OCI-LY7 (cell line): ENCODE measurements at regions not wholly inside any gene's neighbourhood (a gene's known extent, or its start where the extent isn't known, plus 50 kb on each side); places are given as distances from the start of the nearest gene placed in this dataset.
"Not testable (repeated sequence)": the region's sequence is repeated elsewhere in the genome, so short reads cannot be mapped to it uniquely, and the experiment has no call there.

ENCODE experiments used
- BruUV-seq: library from RNA; stranded (reverse); fragments of 400-500 nt; replicated peaks from 2 replicates; lab custom pipeline; 2021; lab: Mats Ljungman, UMichigan
- CTCF ChIA-PET: fragments of 300-600 bp; sonication (Branson Sonifier 250); formaldehyde crosslinking; loops from one replicate; lab custom pipeline; 2022; ENCODE audit warnings: antibody characterized with exemption; ENCODE audit not compliant: unreplicated experiment; lab: Charles Lee
- POLR2A ChIA-PET: fragments of 300-600 bp; sonication (Branson Sonifier 250); formaldehyde crosslinking; loops from one replicate; lab custom pipeline; 2022; ENCODE audit warnings: antibody characterized with exemption; lab: Charles Lee
- DNase-seq: peaks from one replicate; pipeline ENCODE4 v3.0.0-alpha.2; 2015; ENCODE audit warnings: low spot score
- H2AFZ ChIP-seq: fragments of 200-600 bp; sonication (generic), shearing (Covaris generic); 2 replicates; pipeline ENCODE4 v1.6.1; 2014; ENCODE audit warnings: mild to moderate bottlenecking, antibody characterized with exemption, low read length, moderate library complexity
- H3K27ac ChIP-seq: fragments of 200-600 bp; sonication (generic); 2 replicates; pipeline ENCODE4 v1.5.1; 2014; ENCODE audit warnings: mixed run types, low read depth, mild to moderate bottlenecking, moderate library complexity, low read length, inconsistent platforms; ENCODE audit not compliant: poor library complexity, severe bottlenecking
- H3K36me3 ChIP-seq: fragments of 200-600 bp; sonication (generic); 2 replicates; pipeline ENCODE4 v1.6.1; 2014; ENCODE audit warnings: mild to moderate bottlenecking, antibody characterized with exemption, low read length, moderate library complexity, mixed read lengths; ENCODE audit not compliant: insufficient read depth
- H3K4me1 ChIP-seq: fragments of 200-600 bp; sonication (generic); 2 replicates; pipeline ENCODE4 v1.5.1; 2014; ENCODE audit warnings: mild to moderate bottlenecking, low read length; ENCODE audit not compliant: insufficient read depth, poor library complexity, severe bottlenecking
- H3K4me2 ChIP-seq: fragments of 200-600 bp; sonication (generic); 2 replicates; pipeline ENCODE4 v1.6.1; 2014; ENCODE audit warnings: mild to moderate bottlenecking, low read length
- H3K4me3 ChIP-seq: fragments of 200-600 bp; sonication (generic); 2 replicates; pipeline ENCODE4 v1.5.1; 2014; ENCODE audit warnings: mild to moderate bottlenecking, low read depth, low read length; ENCODE audit not compliant: poor library complexity, severe bottlenecking
- H3K79me2 ChIP-seq: fragments of 200-600 bp; sonication (generic); 2 replicates; pipeline ENCODE4 v1.6.1; 2016; ENCODE audit warnings: low read depth, mild to moderate bottlenecking, low read length, moderate library complexity, mixed read lengths; ENCODE audit not compliant: insufficient read depth
- H3K9me2 ChIP-seq: fragments of 200-600 bp; sonication (generic); 2 replicates; pipeline ENCODE4 v1.6.1; 2016; ENCODE audit warnings: mild to moderate bottlenecking, low read length, mixed read lengths; ENCODE audit not compliant: insufficient read depth
- H3K9me3 ChIP-seq: fragments of 200-600 bp; sonication (generic); 2 replicates; pipeline ENCODE4 v1.6.1; 2014; ENCODE audit warnings: mild to moderate bottlenecking, mixed run types, low read length, mixed read lengths
- H4K20me1 ChIP-seq: fragments of 200-600 bp; sonication (generic); 2 replicates; pipeline ENCODE4 v1.6.1; 2014; ENCODE audit warnings: mild to moderate bottlenecking, antibody characterized with exemption, low read length, moderate library complexity, mixed read lengths; ENCODE audit not compliant: insufficient read depth
- CTCF ChIP-seq: fragments of 200-600 bp; sonication (generic); conservative IDR thresholded peaks from 2 replicates; pipeline ENCODE4 v1.5.1; 2014; ENCODE audit warnings: mild to moderate bottlenecking, antibody characterized with exemption, low read length, moderate library complexity, mixed read lengths
- EZH2phosphoT487 ChIP-seq: fragments of 200-600 bp; sonication (generic); IDR thresholded peaks from 2 replicates; pipeline ENCODE4 v1.6.1; 2018; ENCODE audit warnings: low read depth, borderline replicate concordance, mild to moderate bottlenecking, mixed run types, antibody characterized with exemption, low read length, moderate library complexity, mixed read lengths
- intact Hi-C: fragments of 100-400 bp; cut with micrococcal nuclease; formaldehyde crosslinking; loops from one replicate; pipeline ENCODE4 v1.10.0; 2022; ENCODE audit not compliant: unreplicated experiment

- Histone ChIP-seq H3K9me3 (no peaks in the 10 kb centered on the region), H2AFZ (no peak overlapping the region), H4K20me1 (no peaks in the 10 kb centered on the region), H3K4me2 (no peak overlapping the region), H3K4me1 (no peaks in the 10 kb centered on the region), H3K27ac (no peak overlapping the region), H3K36me3 (no peaks in the 10 kb centered on the region), H3K9me2 (no peaks in the 10 kb centered on the region), H3K79me2 (no peaks in the 10 kb centered on the region), H3K4me3 (no peak overlapping the region)
- no TSS peak for BruUV-seq
- TF ChIP-seq EZH2phosphoT487 (no peak), CTCF (no peak)
- DNase-seq, result no peak
- POLR2A ChIA-PET, result interaction anchor here (0.6 kb wide), 1 partner anchor 10 kb away, joined by 5 read pairs; no protein-coding TSS in a partner anchor
- intact Hi-C loops, result no loop called here
- CTCF ChIA-PET, result no interaction called here
Measured at GRCh38 chr4:160100316-160100715, 997.4 kb downstream of the RAPGEF2 start.

DNA sequence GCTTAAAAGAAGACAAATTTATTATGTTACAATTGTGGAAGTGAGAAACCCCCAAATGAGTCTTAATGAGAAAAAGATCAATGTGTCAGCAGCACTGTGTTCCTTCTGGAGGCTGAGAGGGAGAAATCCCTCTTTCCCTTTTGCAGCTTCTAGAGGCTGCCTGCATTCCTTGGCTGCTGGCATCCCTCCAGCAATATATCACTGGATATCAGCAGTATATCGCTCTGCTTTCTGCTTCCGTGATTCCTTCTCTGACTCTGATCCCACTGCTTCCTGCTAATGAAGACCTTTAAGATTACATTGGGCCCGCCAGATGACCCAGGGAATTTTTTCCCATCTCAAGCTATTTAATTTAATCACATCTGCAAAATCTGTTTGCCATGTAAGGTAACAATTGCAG, 1008.0 kb downstream of the RAPGEF2 start:
- TF ChIP-seq CTCF, result no peak
- no peak for TF ChIP-seq EZH2phosphoT487
- Histone ChIP-seq H3K9me2 (no peaks in the 10 kb centered on the region), H3K4me1 (no peaks in the 10 kb centered on the region), H2AFZ (no peak overlapping the region), H3K4me3 (no peak overlapping the region), H4K20me1 (no peaks in the 10 kb centered on the region), H3K4me2 (no peak overlapping the region), H3K27ac (no peak overlapping the region), H3K79me2 (no peaks in the 10 kb centered on the region), H3K9me3 (no peaks in the 10 kb centered on the region), H3K36me3 (no peaks in the 10 kb centered on the region)
- POLR2A ChIA-PET, result no interaction called here
- BruUV-seq, result no TSS peak
- CTCF ChIA-PET, result no interaction called here
- DNase-seq, result no peak
- intact Hi-C loops, result no loop called here

GRCh38 chr4:160117686-160118085, 1014.8 kb downstream of the RAPGEF2 start:
- DNase-seq, result no peak
- no TSS peak for BruUV-seq

DNA sequence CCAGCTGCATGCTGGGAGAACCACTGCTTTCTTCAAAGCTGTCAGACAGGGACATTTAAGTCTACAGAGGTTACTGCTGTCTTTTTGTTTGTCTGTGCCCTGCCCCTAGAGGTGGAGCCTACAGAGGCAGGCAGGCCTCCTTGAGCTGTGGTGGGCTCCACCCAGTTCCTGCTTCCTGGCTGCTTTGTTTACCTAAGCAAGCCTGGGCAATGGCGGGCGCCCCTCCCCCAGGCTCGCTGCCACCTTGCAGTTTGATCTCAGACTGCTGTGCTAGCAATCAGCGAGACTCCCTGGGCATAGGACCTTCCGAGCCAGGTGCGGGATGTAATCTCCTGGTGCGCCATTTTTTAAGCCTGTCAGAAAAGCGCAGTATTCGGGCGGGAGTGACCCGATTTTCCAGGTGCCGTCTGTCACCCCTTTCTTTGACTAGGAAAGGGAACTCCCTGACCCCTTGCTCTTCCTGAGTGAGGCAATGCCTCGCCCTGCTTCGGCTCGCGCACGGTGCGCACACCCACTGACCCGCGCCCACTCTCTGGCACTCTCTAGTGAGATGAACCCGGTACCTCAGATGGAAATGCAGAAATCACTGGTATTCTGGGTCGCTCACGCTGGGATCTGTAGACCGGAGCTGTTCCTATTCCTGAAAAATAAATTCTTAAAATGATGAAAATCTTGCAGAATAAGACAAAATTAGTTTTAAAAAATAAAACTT, 1022.9 kb downstream of the RAPGEF2 start:
- DNase-seq, POLR2A ChIA-PET, H3K4me1 ChIP-seq, H3K27ac ChIP-seq, H3K9me3 ChIP-seq, H3K9me2 ChIP-seq, BruUV-seq, H3K36me3 ChIP-seq, H3K4me2 ChIP-seq, H2AFZ ChIP-seq, CTCF ChIA-PET, H3K79me2 ChIP-seq, H3K4me3 ChIP-seq, H4K20me1 ChIP-seq, intact Hi-C loops: not testable (repeated sequence)

More at GRCh38 chr4:160117686-160118085, 1014.8 kb downstream of the RAPGEF2 start:
- H3K9me2 ChIP-seq, result no peaks in the 10 kb centered on the region
- H3K79me2 ChIP-seq, result no peaks in the 10 kb centered on the region
- H3K9me3 ChIP-seq, result no peaks in the 10 kb centered on the region
- no peaks in the 10 kb centered on the region for H4K20me1 ChIP-seq
- no peak overlapping the region for H2AFZ ChIP-seq
- ChIA-PET POLR2A (no interaction called here), CTCF (no interaction called here)
- H3K4me2 ChIP-seq, result no peak overlapping the region
- H3K36me3 ChIP-seq, result no peaks in the 10 kb centered on the region
- intact Hi-C loops, result no loop called here
- no peak overlapping the region for H3K27ac ChIP-seq
- H3K4me1 ChIP-seq, result no peaks in the 10 kb centered on the region
- TF ChIP-seq CTCF (no peak), EZH2phosphoT487 (no peak)
- H3K4me3 ChIP-seq, result no peak overlapping the region
